Transverse colon (tissue), 4 donors: ENCODE measurements at regions not wholly inside any gene's neighbourhood (a gene's known extent, or its start where the extent isn't known, plus 50 kb on each side); places are given as distances from the start of the nearest gene placed in this dataset.

ENCODE experiments used
- DNase-seq: peaks from one replicate; pipeline ENCODE4 v3.0.0-alpha.2; 2019
- H3K27ac ChIP-seq, 4 donors: fragments of 200-600 bp; sonication (generic); 2 replicates each; pipeline ENCODE4 v1.5.1; 2016 to 2018; ENCODE audit warnings: inconsistent platforms in 4 of 4
- H3K27me3 ChIP-seq: fragments of 200-600 bp; sonication (generic); 2 replicates; pipeline ENCODE4 v1.5.1; 2017; ENCODE audit warnings: inconsistent platforms
- H3K36me3 ChIP-seq, 4 donors: fragments of 200-600 bp; sonication (generic); 2 replicates each; pipeline ENCODE4 v1.5.1; 2017 to 2019; ENCODE audit warnings: inconsistent platforms in 4 of 4
- H3K4me1 ChIP-seq, 4 donors: fragments of 200-600 bp; sonication (generic); 2 replicates each; pipeline ENCODE4 v1.5.1; 2017 to 2020; ENCODE audit warnings: inconsistent platforms in 4 of 4
- H3K4me3 ChIP-seq, 4 donors: fragments of 200-600 bp; sonication (generic); 1 replicate in 1 of 4; 2 replicates in 3 of 4; pipeline versions ENCODE4 v1.5.1 to v1.6.1; 2017 to 2019; ENCODE audit warnings: inconsistent platforms in 4 of 4
- H3K9me3 ChIP-seq, 2 donors: fragments of 200-600 bp; sonication (generic); 2 replicates each; pipeline ENCODE4 v1.5.1; 2017 to 2019; ENCODE audit warnings: inconsistent platforms in 2 of 2
- EP300 ChIP-seq: sonication (generic); formaldehyde crosslinking; IDR thresholded peaks from one replicate; pipeline ENCODE4 v1.6.1; 2017; ENCODE audit warnings: antibody characterized with exemption, low read depth
- POLR2A ChIP-seq: fragments of 450-650 bp; IDR thresholded peaks from one replicate; pipeline ENCODE4 v1.6.1; 2016; ENCODE audit warnings: antibody characterized with exemption, mild to moderate bottlenecking, moderate library complexity
- POLR2AphosphoS5 ChIP-seq, 3 donors: sonication (generic); formaldehyde crosslinking; IDR thresholded peaks; one replicate each; pipeline ENCODE4 v1.6.1; 2016; ENCODE audit warnings: antibody characterized with exemption in 3 of 3
- WGBS, 2 donors: methylation state at CpG; one replicate each; pipeline ENCODE4 v1.1.5; 2018; ENCODE audit warnings: low coverage in 1 of 2; 5-methylcytosine and 5-hydroxymethylcytosine counted together
- in situ Hi-C, 4 donors: fragments of 200-750 bp; cut with MboI; loops; one replicate each; pipeline versions ENCODE4 v1.15.0 to v1.15.1; 2017; ENCODE audit warnings: low sequenced_read_pairs in 3 of 4, low pct_ligation_motif_present in 1 of 4, low pct_unique_long_range_greater_than_20kb in 1 of 4
- intact Hi-C: fragments of 100-400 bp; cut with DNase I; formaldehyde crosslinking; loops from one replicate; pipeline ENCODE4 v1.15.1; 2023; ENCODE audit warnings: low total_unique reads
- TF ChIP-seq, protein P1 (sequence below), 5 experiments: fragments of 200-600 bp in 3 of 5; fragments of 450-650 bp in 2 of 5; sonication (generic) in 3 of 5; IDR thresholded peaks; 1 replicate in 2 of 5; 2 replicates in 3 of 5; pipeline ENCODE4 v1.5.1; 2016 to 2017; ENCODE audit warnings: antibody characterized with exemption in 5 of 5, inconsistent platforms in 3 of 5, mild to moderate bottlenecking in 2 of 5, moderate library complexity in 1 of 5

DNA sequence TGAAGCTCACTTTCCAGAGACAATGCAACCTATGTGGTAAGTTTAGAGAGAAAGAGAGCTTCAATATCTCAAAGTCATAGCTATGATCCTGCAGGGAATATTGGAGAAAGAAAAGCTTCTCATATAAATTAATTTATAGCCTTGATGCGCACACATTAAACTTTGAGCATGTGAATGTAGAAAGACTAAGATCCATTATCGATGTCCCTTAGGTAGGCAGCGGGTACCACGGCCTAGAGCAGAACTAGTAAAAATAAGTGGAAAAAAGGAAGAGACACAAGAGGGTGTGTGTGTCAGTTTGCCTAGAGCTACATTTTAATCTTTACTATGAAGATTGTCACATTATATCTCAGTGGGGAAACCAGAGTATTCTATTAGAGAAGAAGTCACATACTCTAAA, 685.6 kb downstream of the AMY1C start:
- 86 to 94% methylated on average over 4 of the region's 4 CpGs for WGBS, 2 donors
- in situ Hi-C loops (no loop called here), intact Hi-C loops (no loop called here)
- no peak for DNase-seq
- no peak for TF ChIP-seq EP300
- no peak for TF ChIP-seq POLR2A
- TF ChIP-seq, protein P1, sequence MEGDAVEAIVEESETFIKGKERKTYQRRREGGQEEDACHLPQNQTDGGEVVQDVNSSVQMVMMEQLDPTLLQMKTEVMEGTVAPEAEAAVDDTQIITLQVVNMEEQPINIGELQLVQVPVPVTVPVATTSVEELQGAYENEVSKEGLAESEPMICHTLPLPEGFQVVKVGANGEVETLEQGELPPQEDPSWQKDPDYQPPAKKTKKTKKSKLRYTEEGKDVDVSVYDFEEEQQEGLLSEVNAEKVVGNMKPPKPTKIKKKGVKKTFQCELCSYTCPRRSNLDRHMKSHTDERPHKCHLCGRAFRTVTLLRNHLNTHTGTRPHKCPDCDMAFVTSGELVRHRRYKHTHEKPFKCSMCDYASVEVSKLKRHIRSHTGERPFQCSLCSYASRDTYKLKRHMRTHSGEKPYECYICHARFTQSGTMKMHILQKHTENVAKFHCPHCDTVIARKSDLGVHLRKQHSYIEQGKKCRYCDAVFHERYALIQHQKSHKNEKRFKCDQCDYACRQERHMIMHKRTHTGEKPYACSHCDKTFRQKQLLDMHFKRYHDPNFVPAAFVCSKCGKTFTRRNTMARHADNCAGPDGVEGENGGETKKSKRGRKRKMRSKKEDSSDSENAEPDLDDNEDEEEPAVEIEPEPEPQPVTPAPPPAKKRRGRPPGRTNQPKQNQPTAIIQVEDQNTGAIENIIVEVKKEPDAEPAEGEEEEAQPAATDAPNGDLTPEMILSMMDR (IDR thresholded peaks at IDR 0.05): no peak
- no peak for TF ChIP-seq POLR2AphosphoS5 (IDR thresholded peaks at IDR 0.05)
- no peaks in the 10 kb centered on the region for H3K36me3 ChIP-seq
- H3K27me3 ChIP-seq: no peaks in the 10 kb centered on the region
- no peak overlapping the region for H3K4me3 ChIP-seq
- no peak overlapping the region for H3K27ac ChIP-seq
- H3K9me3 ChIP-seq: no peaks in the 10 kb centered on the region
- no peaks in the 10 kb centered on the region for H3K4me1 ChIP-seq

DNA sequence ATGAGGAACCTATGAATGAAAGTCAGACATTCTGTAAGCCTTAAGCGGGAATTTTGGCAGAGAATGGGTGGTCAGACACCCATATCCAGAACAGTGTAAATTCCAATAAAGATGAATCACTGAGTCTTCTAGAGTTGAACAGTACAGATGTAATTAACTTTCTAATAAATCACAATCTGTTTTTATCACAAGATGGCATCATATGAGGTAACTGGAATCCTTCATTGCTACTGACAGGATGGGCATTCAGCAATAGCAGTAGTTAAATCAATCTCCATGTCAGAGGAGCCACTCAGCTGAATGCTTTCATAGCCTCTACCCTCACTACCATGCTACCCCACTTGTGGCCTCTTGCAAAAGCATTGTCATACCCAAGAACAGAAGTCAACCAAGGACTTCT, 690.3 kb downstream of the AMY1C start:
- no peak overlapping the region for H3K4me3 ChIP-seq
- H3K4me1 ChIP-seq: no peaks in the 10 kb centered on the region
- WGBS, 2 donors: 76 to 82% methylated on average over 1 of the region's 1 CpG
- in situ Hi-C loops: no loop called here
- intact Hi-C loops: no loop called here
- no peak overlapping the region for H3K27ac ChIP-seq
- DNase-seq: no peak
- no peaks in the 10 kb centered on the region for H3K36me3 ChIP-seq
- no peak for TF ChIP-seq POLR2AphosphoS5 (IDR thresholded peaks at IDR 0.05)
- TF ChIP-seq POLR2A: no peak
- TF ChIP-seq, protein P1 (IDR thresholded peaks at IDR 0.05): no peak
- no peaks in the 10 kb centered on the region for H3K9me3 ChIP-seq
- H3K27me3 ChIP-seq: no peaks in the 10 kb centered on the region

DNA sequence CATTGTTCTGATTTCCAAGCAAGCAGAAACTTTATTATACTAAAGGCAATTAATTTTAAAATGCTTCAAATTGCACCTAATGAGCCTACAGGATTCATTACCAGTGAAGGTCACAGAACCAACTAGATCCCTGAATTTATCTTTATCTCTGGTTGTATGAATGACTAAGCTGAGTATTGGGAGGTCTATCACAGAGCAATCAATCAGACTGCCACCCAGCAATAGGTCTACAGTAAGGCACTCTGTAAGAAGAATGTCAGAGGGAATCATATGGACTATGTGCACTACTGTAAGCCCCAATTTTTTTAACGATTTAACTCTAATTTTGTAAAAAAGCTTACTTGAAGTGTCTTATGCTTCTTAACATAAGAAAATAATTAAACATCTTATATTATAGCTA, 707.0 kb downstream of the AMY1C start:
- WGBS, 2 donors: 85 to 86% methylated on average over 1 of the region's 1 CpG
- H3K27ac ChIP-seq: no peak overlapping the region
- peaks cover 7 to 10% of the 10 kb centered on the region in 2 donors for H3K9me3 ChIP-seq
- no peak for DNase-seq
- H3K27me3 ChIP-seq: no peaks in the 10 kb centered on the region
- no peaks in the 10 kb centered on the region for H3K4me1 ChIP-seq
- H3K4me3 ChIP-seq: no peak overlapping the region
- no peaks in the 10 kb centered on the region for H3K36me3 ChIP-seq
- in situ Hi-C loops (no loop called here), intact Hi-C loops (no loop called here)
- TF ChIP-seq POLR2A: no peak
- TF ChIP-seq POLR2AphosphoS5 (IDR thresholded peaks at IDR 0.05): no peak
- TF ChIP-seq, protein P1 (IDR thresholded peaks at IDR 0.05): no peak
- no peak for TF ChIP-seq EP300

DNA sequence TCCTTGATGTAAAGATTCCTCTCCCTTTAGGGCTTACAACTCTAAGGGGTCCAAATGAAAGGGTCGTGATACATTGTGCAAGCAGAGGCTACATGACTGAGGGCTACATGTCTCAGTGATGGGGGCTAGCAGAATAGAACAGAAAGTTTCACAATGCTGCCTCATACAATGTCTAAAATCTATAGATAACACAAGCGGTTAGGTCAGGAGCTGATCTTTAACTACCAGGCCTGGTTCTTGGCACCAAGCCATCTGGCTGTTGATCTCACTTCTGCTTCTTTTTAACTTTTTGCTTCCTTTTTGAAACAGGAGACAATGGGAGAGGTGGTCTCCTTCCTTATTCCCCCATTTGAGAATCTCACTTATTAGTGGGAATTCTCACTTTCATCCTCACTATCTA, 710.2 kb downstream of the AMY1C start:
- no peak for DNase-seq
- TF ChIP-seq POLR2AphosphoS5 (IDR thresholded peaks at IDR 0.05) (no peak), POLR2A (no peak), EP300 (no peak)
- TF ChIP-seq, protein P1 (IDR thresholded peaks at IDR 0.05): no peak
- WGBS, 2 donors: 70% methylated on average over 2 of the region's 2 CpGs; no CpG with 5 or more reads in 1 of the 2 donors
- Histone ChIP-seq H3K36me3 (no peaks in the 10 kb centered on the region), H3K9me3 (peaks cover 7 to 10% of the 10 kb centered on the region in 2 donors), H3K4me3 (no peak overlapping the region), H3K27me3 (no peaks in the 10 kb centered on the region), H3K27ac (no peak overlapping the region), H3K4me1 (no peaks in the 10 kb centered on the region)
- in situ Hi-C loops: no loop called here
- intact Hi-C loops: no loop called here
